ENCODE measurements at regions not wholly inside any gene's neighbourhood (a gene's known extent, or its start where the extent isn't known, plus 50 kb on each side); places are given as distances from the start of the nearest gene placed in this dataset.

GRCh38 chr14:104393199-104393897 is 186.2 kb upstream of the C14orf180 start:
- Histone ChIP-seq H3K9me3 (peaks cover 12 to 29% of the 10 kb centered on the region in 2 donors), H3K27ac (peak overlapping the region in 1 of 2 donors; percentile 61), H3K36me3 (no peaks in the 10 kb centered on the region), H3K4me3 (no peak overlapping the region), H3K27me3 (peaks cover 0 to 26% of the 10 kb centered on the region in 2 donors), H3K4me1 (no peaks in the 10 kb centered on the region)
- TF ChIP-seq CTCF (IDR thresholded peaks at IDR 0.05): no peak
- TF ChIP-seq POLR2A (IDR thresholded peaks at IDR 0.05): no peak
- TF ChIP-seq POLR2AphosphoS5 (IDR thresholded peaks at IDR 0.05): no peak
- DNase-seq (ENCODE audit: low spot score in 2 of 2): no peak
- intact Hi-C loops (cut with DNase I; ENCODE audit: low total_unique reads): no loop called here

- Histone ChIP-seq H3K4me1 (no peaks in the 10 kb centered on the region), H3K27ac (peak overlapping the region in 1 of 2 donors; percentile 61), H3K9me3 (peaks cover 12 to 35% of the 10 kb centered on the region in 2 donors), H3K36me3 (no peaks in the 10 kb centered on the region), H3K4me3 (no peak overlapping the region), H3K27me3 (peaks cover 0 to 21% of the 10 kb centered on the region in 2 donors)
- peak in 1 of 2 donors; percentile 17 for DNase-seq (ENCODE audit: low spot score in 2 of 2)
- TF ChIP-seq CTCF (IDR thresholded peaks at IDR 0.05): no peak
- no peak for TF ChIP-seq POLR2A (IDR thresholded peaks at IDR 0.05)
- TF ChIP-seq POLR2AphosphoS5 (IDR thresholded peaks at IDR 0.05): no peak
- intact Hi-C loops (cut with DNase I; ENCODE audit: low total_unique reads): no loop called here
Observed at GRCh38 chr14:104393898-104394381, 185.6 kb upstream of the C14orf180 start.

- Histone ChIP-seq H3K27me3 (peaks cover 0 to 21% of the 10 kb centered on the region in 2 donors), H3K27ac (no peak overlapping the region), H3K4me1 (no peaks in the 10 kb centered on the region), H3K4me3 (no peak overlapping the region), H3K9me3 (peaks cover 12 to 40% of the 10 kb centered on the region in 2 donors), H3K36me3 (no peaks in the 10 kb centered on the region)
- DNase-seq (ENCODE audit: low spot score in 2 of 2): no peak
- TF ChIP-seq CTCF (IDR thresholded peaks at IDR 0.05) (no peak), POLR2A (IDR thresholded peaks at IDR 0.05) (no peak), POLR2AphosphoS5 (IDR thresholded peaks at IDR 0.05) (no peak)
- intact Hi-C loops (cut with DNase I; ENCODE audit: low total_unique reads): no loop called here
Observed at GRCh38 chr14:104394409-104394851, 185.1 kb upstream of the C14orf180 start.

DNA sequence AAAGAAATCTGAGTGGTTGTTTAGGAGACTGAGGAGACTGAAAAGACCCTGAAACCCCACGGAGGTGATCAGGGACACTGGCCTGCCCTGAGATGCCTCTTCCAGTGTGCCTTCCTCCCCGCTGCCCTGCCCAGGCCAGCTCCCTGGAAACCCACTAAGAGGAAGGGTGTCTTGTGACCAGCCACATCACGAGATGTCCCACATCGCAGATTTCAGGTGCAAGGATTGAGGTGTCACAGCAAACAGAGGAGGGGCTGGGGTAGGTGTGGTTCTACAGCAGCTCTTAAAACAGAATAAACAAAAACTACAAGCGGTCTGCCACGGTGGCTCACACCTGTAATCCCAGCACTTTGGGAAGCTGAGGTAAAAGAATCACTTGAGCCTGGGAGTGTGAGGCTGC is 184.3 kb upstream of the C14orf180 start:
- no peaks in the 10 kb centered on the region for H3K36me3 ChIP-seq
- H3K27me3 ChIP-seq: peaks cover 0 to 21% of the 10 kb centered on the region in 2 donors
- no peak overlapping the region for H3K4me3 ChIP-seq
- no peaks in the 10 kb centered on the region for H3K4me1 ChIP-seq
- intact Hi-C loops (cut with DNase I; ENCODE audit: low total_unique reads): no loop called here
- no peak for DNase-seq (ENCODE audit: low spot score in 2 of 2)
- H3K9me3 ChIP-seq: peaks cover 12 to 46% of the 10 kb centered on the region in 2 donors
- TF ChIP-seq POLR2A (IDR thresholded peaks at IDR 0.05) (no peak), POLR2AphosphoS5 (IDR thresholded peaks at IDR 0.05) (no peak), CTCF (IDR thresholded peaks at IDR 0.05) (no peak)
- no peak overlapping the region for H3K27ac ChIP-seq

DNA sequence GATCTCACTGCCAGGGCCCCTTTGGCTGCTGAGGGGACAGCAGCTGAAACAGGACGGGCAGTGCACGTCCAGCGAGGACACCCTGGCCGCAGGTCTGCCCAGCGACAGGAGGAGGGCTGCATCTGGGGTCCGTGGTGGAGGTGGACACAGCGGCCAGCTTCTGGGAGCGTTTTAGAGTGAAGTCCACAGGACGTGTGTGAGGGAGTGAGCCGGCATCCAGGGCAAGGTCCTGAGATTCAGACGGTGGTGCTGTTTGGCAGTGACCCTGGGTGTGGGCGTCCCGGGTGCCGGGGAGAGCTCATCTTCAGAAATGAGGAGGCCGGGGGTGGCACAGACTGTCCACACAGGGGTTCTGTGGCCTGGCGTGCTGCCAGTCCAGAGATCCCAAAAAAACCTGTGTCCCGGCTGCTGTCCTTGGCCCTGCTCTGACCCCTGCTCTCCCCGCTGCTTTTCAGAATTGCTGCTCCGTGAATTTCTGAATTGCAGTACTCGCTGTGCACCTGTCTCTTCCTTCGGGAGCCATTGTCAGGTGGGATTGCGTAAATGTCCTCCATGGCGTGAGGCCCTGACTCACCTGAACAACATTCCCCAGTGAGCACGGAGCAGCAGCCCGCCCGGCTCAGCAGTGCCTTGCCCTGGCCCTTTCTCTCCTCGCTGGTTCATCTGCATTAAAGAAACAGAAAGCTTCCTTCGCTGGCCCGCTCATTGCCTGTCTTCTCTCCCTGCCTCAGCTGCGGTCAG is 183.5 kb upstream of the C14orf180 start:
- H3K9me3 ChIP-seq: peaks cover 12 to 46% of the 10 kb centered on the region in 2 donors
- TF ChIP-seq POLR2AphosphoS5 (IDR thresholded peaks at IDR 0.05) (no peak), CTCF (IDR thresholded peaks at IDR 0.05) (no peak), POLR2A (IDR thresholded peaks at IDR 0.05) (no peak)
- no peak overlapping the region for H3K27ac ChIP-seq
- H3K36me3 ChIP-seq: no peaks in the 10 kb centered on the region
- no peak overlapping the region for H3K4me3 ChIP-seq
- H3K4me1 ChIP-seq: no peaks in the 10 kb centered on the region
- DNase-seq (ENCODE audit: low spot score in 2 of 2): no peak
- intact Hi-C loops (cut with DNase I; ENCODE audit: low total_unique reads): no loop called here
- H3K27me3 ChIP-seq: peaks cover 0 to 21% of the 10 kb centered on the region in 2 donors

Measured in breast epithelium (tissue), 4 donors.